ENCODE measurements at regions not wholly inside any gene's neighbourhood (a gene's known extent, or its start where the extent isn't known, plus 50 kb on each side); places are given as distances from the start of the nearest gene placed in this dataset.
"Not testable (repeated sequence)": the region's sequence is repeated elsewhere in the genome, so short reads cannot be mapped to it uniquely, and the experiment has no call there.

DNA sequence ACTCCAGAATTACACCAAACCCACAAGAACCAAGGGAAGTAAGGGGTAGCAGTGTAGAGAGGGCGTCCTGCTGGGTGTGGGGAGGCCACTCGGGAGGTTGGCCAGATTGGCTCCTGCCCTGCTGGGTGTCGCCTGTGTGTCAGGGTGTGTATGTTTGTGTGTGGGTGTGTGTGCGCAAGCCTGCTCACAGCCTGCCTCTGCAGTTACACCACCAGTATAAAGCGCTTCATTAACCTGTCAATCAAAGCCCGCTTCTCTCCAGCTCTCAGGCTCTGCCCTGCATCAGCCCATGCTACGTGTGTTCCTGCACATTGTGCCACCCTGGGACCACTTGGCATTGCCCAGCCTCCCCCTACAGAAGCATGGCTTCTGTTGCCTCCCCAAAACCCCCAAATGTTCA, 83.3 kb upstream of the PAX2 start:
- no peak for DNase-seq (ENCODE audit: low read depth in 2 of 2)

DNA sequence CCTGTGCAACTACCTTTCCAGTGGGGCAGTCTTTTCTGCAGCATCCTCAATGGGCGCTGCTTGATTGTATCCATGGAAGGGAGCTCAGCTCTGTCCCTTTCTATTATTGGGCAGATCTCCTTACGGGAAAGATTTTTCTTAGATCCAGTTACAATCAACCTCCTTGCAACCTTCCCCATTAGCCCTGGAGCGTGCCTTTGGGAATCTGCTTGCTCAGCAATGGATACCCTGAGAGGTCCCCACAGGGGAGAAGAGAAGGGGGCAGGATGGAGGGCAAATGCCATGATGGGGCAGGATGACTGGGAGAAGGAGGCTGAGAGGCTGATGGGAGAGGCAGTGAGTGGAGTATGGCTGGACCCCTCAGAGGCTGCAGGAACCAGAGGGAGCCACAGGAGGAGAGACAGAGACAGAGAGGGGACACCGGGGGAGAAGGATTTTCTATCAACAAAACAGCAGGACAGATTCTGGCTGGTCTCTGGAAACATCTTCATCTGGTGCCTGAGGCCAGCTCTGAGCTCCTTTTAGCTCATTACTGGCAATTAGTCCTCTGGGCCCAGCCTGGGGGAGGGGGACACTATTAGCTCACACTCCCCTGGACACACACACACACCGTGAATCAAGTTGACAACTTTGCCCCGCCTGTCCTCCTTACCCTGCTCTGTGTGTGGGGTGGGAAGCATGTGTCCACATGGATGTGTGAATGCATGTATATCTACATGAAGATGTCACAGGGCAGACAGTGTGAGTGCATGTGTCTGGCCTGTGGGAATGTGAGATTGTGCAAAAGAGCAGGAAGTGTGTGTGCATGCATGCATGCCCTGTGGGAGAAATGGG, 80.8 kb upstream of the PAX2 start:
- no peak for DNase-seq (ENCODE audit: low read depth in 2 of 2)

DNA sequence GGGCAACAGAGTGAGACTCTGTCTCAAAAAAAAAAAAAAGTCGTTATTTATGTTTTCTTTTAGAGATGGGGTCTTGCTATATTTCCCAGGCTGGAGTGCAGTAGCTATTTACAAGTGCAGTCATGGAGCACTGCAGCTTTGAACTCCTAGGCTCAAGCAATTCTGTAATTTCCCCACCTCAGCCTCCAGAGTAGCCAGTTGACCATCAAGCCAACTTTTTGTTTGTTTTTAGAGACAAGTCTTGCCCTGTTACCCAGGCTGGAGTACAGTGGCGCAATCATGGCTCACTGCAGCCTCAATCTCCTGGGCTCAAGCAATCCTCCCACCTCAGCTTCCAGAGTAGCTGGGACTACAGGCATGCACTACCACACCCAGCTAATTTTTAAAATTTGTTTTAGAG, 78.7 kb upstream of the PAX2 start:
- not testable (repeated sequence) for DNase-seq (ENCODE audit: low read depth in 2 of 2)

DNA sequence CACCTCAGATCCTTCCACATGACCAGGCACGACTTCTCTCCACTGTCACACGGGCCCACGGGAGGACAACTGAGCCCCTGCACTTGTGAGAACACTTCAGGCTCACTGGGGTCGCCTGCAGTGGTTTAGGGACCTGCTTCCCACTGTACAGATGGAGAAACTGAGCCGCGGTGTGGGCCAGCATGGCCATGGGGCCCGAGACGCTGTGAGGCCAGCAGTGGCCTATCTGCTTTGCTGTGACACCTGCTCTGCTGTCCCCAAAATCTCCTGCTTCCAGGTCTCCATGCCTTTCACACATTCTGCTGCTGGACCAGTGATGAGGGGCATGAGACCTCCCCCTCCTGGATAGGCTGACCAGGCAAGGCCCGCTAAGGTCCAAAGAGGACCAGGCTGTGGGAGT, 75.8 kb upstream of the PAX2 start:
- DNase-seq (ENCODE audit: low read depth in 2 of 2): no peak

DNA sequence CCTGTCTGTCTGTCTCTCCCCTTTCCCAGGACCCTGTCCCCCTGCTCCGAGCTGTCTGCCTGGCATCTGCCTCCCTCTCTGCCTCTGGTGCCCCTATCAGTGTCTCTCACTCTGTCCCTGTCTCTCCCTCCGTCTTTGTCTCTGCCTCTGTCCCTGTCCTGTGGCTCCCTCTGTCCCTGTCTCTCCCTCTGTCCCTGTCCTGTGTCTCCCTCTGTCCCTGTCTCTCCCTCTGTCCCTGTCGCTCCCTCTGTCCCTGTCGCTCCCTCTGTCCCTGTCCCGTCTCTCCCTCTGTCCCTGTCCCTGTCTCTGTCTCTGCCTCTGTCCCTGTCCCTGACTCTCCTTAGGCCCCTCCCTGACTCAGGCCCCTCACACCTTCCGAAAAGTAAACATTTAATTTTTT, 75.0 kb upstream of the PAX2 start:
- no peak for DNase-seq (ENCODE audit: low read depth in 2 of 2)

DNA sequence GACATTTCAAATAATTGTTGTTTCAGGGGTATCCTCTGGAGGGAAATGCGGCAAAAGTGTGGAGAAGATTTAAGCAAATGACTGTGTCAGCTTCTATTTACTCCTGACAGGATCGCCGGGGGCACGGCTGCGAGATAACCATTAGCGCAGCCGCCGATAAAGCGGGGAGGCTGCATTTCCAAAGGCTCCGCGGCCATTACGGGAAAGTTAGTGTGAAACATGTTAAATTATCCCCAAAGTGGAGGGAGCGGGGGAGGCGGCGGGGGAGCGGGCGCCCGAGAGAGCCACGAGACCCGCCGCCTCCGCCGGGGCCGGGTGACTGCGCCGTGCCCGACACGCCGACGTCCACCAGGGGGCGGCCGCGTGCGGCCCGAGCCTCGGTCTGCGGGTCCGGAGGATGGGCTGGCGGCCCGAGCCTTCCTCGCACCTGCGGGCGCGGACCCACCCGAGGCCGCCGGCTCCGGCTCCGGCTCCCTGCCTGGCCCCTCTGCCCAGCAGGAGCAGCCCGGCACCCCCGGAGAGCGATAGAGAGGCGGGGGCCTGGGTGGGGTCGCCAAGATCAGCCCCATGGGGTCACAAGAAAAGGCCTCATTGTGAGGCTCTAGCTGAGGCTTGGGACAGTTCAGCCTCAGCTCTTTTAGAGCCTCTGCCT, 74.4 kb upstream of the PAX2 start:
- peak; percentile 9 to 26 for DNase-seq (ENCODE audit: low read depth in 2 of 2)

DNA sequence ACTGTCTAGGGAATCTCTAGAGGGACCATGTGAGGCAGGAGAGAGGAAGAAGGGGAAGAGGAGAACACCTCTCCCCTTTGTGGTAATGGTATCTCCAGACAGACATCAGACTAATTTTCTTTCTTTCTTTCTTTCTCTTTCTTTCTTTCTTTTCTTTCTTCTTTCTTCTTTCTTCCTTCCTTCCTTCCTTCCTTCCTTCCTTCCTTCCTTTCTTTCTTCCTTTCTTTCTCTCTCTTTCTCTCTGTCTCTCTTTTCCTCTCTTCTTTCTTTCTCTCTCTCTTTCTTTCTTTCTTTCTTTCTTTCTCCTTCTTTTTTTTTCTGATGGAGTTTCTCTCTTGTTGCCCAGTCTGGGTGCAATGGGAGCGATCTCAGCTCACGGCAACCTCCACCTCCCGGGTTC, 73.2 kb upstream of the PAX2 start:
- no peak for DNase-seq (ENCODE audit: low read depth in 2 of 2)

DNA sequence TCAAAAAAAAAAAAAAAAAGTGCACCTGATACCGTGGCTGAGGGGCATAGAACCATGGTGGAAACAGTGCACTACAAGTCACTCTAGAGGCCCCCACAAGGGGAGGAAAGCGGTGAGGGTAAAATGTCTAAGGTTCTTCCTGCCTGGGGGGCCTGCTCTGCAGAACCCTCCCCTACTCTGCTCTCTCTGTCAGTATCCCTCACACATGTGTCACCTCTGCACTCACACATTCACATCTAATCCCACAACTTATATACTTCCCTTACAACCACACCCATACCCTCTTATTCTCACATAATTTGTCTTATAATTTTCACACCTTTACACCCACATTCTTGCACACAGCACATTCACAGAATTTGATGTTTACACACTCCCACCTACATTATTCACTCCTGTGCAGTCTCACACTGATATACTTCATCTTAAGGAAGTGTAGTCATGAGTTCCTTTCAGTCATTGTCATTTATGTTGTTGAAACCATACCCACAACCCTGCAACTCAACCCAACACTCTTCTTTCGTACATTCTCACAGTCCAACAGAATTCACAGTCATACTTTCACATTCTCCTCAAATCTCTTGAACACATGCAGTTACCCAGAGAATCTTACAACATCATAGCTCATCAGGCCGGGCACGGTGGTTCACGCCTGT, 68.0 kb upstream of the PAX2 start:
- DNase-seq (ENCODE audit: low read depth in 2 of 2): no peak

DNA sequence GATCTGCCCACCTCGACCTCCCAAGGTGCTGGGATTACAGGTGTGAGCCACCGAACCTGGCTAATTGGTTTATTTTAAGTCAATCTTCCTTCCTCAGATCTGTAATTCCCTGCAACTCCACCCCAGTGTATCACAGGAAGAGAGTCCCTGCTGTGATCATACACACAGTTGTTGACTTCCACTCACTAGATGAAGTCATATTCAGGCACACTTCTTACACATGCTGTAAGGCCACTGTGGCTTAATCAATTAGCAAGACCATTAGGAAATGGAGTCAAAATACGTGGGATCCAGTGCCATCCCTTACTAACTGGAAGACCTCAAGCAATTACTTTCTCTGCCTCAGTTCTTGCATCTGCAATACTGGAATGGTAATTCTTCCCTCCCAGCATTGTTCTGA, 66.1 kb upstream of the PAX2 start:
- no peak for DNase-seq (ENCODE audit: low read depth in 2 of 2)

DNA sequence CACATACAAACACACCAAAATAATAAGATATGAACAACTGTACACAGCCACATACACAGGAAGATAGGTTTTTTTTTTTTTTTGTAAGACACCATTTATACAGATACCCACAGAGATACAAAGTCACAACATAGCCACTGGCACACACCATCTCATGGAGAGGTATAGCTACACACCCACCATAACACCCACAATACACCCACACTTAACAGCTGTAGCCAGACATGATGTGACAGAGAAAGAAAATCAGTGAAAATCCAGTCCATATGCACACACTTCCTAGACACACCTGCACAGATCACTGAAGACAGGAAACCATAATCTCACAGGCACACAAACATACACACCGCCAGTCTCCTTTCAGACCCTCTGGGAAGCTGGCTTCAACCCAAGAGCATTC, 62.4 kb upstream of the PAX2 start:
- DNase-seq (ENCODE audit: low read depth in 2 of 2): no peak

DNA sequence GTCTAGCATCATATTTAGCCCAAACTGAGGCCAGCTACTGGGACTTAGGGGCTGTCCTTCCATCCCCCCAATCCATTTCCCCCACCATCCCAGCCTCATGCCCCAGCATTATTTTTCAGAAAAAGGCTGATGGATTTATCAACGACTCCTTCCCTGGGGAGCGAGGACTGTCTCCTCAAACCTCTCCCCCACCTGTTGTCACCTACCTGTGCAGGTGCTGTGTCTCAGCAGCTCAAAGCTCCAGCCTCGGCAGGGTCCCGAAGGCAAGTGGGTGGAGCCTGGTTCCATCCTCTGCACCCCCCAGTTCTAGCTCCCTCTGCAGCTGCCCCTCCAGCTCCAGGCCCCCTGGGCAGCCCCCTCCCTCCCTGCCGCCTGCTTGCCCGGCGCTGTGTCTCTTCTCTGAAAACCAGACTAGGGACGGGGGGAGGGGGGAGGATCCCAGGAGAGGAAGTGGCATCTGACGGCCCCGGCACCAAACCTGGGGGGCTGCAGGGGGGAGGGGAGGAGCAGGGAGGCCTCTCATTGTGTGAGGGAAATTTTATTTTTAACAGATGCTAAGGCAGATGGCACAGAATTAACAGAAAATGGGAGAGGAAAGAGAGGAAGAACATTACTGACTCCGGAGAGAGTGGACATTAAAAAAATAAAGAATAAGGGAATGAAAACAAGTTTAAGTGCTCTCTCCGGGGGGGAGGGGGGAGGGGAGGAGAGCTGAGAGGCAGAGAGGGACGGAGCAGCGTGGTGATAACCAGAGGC, 61.7 kb upstream of the PAX2 start:
- no peak for DNase-seq (ENCODE audit: low read depth in 2 of 2)

DNA sequence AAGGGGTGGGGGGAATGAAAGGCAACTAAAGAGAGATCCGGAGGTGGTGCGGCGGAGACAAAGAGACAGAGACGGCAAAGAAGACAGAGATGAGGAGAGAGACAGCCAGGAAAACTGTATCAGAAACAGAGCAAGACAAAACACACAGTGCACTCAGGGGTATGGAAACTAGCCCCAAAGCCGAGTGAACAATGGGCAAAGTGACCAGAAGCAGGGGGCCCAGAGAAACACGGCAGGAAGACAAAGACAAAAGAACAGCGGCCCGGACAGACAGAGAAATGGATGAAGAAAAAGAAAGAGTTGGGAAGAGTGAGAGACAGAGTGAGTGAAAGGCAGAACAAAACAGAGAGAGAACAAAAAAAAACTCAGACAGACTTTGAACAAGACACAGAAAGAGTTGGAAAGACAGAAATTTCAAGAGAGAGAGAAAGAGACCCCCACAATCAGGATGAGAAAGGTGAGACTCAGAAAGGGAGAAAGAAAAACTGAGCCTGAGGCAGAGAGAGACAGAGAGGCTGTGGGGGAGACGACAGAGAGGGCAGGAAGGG, 60.6 kb upstream of the PAX2 start:
- DNase-seq (ENCODE audit: low read depth in 2 of 2): no peak

DNA sequence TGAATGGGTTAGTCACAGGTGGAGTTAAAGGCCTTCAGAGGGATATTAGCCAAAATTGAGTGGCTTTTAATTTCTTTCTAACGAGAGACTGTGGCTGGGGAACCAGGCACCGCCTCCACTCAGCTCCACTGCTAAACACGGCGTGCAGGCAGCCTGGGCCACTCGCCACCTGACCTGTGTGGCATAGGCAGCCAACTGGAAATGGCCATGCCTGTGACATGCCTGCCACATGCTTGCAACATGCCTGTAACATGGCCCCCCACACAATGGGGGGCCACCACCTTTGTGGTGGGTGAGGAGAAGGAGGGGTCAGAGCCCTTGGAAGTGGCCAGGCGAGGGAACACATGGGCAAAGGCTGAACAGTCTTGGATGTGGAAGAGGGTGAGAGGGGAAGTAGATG, 60.1 kb upstream of the PAX2 start:
- DNase-seq (ENCODE audit: low read depth in 2 of 2): no peak

DNA sequence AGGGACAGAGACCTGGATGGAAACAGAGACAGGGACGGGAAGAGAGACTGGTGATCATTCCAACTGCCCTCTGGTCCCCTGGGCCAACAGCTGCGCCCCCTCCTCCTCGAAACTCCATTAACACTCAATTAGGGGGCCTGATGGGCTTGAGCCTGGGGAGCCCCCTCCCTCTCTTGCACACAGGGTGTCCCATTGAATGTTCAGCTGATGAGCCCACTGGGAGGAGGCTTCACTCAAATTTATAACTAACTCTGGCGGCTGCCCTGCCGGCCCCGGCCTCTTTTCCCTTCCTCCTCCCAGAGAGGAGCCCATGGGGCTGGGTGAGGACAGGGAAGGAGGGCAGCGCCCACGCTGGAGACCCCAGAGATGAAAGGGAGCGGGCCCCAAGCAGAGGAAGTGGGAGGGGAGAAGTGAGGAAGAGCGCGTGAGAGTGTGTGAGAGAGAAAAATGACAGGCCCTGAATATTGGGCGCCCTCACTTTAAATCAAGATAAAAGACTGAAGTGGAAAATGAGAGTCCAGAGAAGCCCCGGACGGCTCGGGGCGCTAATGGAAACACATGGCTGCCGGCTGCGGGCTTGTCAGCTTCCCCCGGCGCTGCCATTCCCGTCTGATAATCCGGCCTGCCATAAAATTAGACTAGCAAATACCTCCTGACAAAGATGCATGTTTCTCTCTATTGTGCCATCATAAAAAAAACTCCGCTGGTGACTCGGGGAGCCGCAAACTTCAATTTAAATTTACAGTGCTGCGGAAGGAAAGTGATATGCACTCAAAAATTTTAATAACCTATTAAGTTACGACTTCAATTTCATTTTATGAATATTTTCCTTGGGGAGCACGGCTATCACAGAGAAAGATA, 58.0 kb upstream of the PAX2 start:
- DNase-seq (ENCODE audit: low read depth in 2 of 2): no peak

DNA sequence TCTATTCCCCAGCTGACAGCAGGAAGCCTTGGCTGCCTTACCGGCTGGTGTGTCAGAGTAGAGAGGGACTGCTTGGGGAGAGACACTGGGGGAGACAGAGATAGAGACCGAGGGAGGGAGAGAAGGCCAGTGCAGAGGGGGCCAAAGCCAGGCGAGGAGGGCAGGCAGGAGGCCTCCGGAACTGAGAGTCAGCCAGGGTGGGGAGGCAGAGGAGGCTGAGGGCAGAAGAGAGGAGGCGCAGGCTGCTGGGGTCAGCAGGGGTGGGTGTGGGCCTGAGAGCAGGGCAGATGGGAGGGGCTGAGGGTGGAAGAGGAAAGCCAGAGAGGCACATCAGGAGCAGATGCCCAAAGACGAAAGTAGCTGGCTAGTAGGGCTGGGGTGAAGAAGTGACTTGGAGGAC, 57.2 kb upstream of the PAX2 start:
- no peak for DNase-seq (ENCODE audit: low read depth in 2 of 2)

DNA sequence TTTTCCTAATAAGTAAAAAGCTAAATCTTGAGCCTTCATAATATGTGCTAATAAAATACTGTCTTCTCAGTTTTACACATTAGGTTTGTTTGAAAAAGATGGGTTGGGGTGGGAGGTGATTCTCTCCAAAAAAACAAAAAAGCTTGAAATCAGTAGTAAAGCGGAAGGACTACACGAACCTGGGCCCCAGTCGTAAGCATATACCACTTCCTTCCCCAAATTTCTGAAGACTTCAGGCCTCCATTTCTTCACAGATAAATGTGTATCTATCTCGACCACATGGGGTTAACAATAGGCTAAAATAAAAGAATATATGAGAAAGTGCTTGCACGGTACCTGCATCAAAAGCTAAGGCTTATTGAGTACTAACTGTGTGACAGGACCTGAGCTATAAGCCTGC, 51.6 kb upstream of the PAX2 start:
- DNase-seq (ENCODE audit: low read depth in 2 of 2): no peak
